ENCODE measurements at regions not wholly inside any gene's neighbourhood (a gene's known extent, or its start where the extent isn't known, plus 50 kb on each side); places are given as distances from the start of the nearest gene placed in this dataset.
"Not testable (repeated sequence)": the region's sequence is repeated elsewhere in the genome, so short reads cannot be mapped to it uniquely, and the experiment has no call there.

GRCh38 chr5:166784545-166785078 lies 1506.8 kb upstream of the WWC1 start:
- Mint-ChIP-seq H3K4me3 (no peak overlapping the region), H3K27me3 (ENCODE audit: low read depth in 3 of 3) (peaks cover 0 to 2% (median 0%) of the 10 kb centered on the region in 3 donors), H3K27ac (no peak overlapping the region), H3K4me1 (no peaks in the 10 kb centered on the region), H3K9me3 (peaks cover 3 to 43% (median 13%) of the 10 kb centered on the region in 6 donors), H3K36me3 (no peaks in the 10 kb centered on the region)
- no peak for DNase-seq

DNA sequence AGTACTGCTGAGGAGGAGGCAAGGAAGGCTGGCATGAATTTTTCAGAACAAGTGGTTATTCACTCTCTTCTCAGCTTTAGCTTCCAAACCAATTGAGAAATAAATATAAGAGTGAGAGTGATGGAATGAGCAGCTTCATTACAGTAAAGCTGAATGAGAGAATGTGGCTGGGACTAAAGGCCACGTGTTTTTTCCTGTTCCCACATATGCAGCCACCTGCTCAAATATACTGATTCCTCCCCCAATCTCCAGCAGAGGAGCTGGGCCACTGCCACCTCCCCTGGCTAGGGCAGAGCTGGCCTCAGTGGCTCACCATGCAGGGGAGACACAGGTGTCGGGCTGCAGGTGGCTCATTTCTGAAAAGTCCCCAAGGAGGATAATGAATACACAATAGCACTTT lies 1505.3 kb upstream of the WWC1 start:
- H3K27ac Mint-ChIP-seq, result no peak overlapping the region
- no peaks in the 10 kb centered on the region for H3K4me1 Mint-ChIP-seq
- DNase-seq, result no peak
- H3K36me3 Mint-ChIP-seq, result no peaks in the 10 kb centered on the region
- H3K9me3 Mint-ChIP-seq, result peaks cover 3 to 43% (median 16%) of the 10 kb centered on the region in 6 donors
- H3K27me3 Mint-ChIP-seq (ENCODE audit: low read depth in 3 of 3), result peaks cover 0 to 2% (median 0%) of the 10 kb centered on the region in 3 donors
- no peak overlapping the region for H3K4me3 Mint-ChIP-seq

DNA sequence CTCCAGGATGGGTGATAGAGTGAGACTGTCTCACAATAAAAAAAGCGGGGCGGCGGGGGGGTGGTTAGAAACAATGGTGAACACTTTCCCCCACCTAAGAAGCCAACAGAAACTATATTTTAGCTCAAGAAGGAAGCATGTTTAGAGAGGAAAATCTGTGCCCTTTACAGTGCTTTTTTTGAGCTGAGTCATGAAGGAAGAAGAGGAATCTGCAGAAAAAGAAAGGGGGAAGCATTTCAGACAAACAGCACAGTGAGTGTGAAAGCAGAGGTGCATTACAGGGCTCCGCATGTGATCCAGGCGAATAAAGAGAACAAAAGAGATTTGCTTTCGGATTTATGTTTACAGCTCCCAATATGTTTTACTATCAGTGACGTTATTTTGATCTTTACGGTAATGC lies 1504.6 kb upstream of the WWC1 start:
- Mint-ChIP-seq H3K27ac (no peak overlapping the region), H3K9me3 (peaks cover 3 to 43% (median 14%) of the 10 kb centered on the region in 6 donors), H3K4me1 (no peaks in the 10 kb centered on the region), H3K4me3 (no peak overlapping the region), H3K27me3 (ENCODE audit: low read depth in 3 of 3) (peaks cover 0 to 2% (median 1%) of the 10 kb centered on the region in 3 donors), H3K36me3 (no peaks in the 10 kb centered on the region)
- no peak for DNase-seq

DNA sequence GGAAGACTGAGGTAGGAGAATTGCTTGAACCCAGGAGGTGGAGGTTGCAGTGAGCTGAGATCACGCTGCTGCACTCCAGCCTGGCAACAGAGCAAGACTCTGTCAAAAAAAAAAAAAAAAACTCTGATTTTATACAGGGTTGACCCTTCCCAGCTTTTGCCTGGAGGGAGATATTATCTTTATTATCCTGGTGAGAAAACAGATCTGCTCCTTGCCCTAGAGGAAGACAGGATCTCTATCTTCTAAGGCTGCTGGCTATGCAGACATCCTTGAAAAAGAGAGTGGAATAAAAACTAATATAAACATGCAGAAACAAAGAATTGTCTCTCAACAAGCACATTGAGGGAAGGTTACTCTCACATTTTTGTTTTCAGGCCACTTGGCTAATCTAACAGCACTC lies 1503.4 kb upstream of the WWC1 start:
- Mint-ChIP-seq H3K27me3 (ENCODE audit: low read depth in 3 of 3) (peaks cover 0 to 2% (median 2%) of the 10 kb centered on the region in 3 donors), H3K9me3 (peaks cover 0 to 36% (median 15%) of the 10 kb centered on the region in 6 donors), H3K4me3 (no peak overlapping the region), H3K27ac (no peak overlapping the region), H3K4me1 (no peaks in the 10 kb centered on the region), H3K36me3 (no peaks in the 10 kb centered on the region)
- no peak for DNase-seq

DNA sequence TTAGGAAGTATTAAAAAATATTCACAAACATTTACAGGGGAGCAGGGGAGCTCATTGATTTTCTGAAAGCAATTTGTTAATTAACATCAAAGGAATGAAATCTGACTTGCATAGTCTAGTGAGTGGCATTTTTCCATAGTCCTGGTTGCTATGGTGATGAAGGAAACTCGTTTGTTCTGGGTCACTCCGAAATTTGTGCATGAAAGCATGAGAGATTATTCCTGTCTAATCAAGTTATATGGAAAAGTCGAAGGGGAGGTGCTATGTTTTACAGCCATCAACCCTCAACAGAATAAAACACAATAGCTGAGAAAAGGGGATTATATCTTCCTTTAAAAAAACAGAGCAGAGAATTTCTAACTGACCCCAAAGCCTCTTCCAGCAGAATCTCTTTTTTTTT lies 1495.7 kb upstream of the WWC1 start:
- peaks cover 0 to 3% (median 0%) of the 10 kb centered on the region in 3 donors for H3K27me3 Mint-ChIP-seq (ENCODE audit: low read depth in 3 of 3)
- H3K27ac Mint-ChIP-seq, result no peak overlapping the region
- H3K4me3 Mint-ChIP-seq, result no peak overlapping the region
- no peaks in the 10 kb centered on the region for H3K36me3 Mint-ChIP-seq
- H3K4me1 Mint-ChIP-seq, result no peaks in the 10 kb centered on the region
- H3K9me3 Mint-ChIP-seq, result peaks cover 2 to 28% (median 11%) of the 10 kb centered on the region in 6 donors
- DNase-seq, result no peak

GRCh38 chr5:166803058-166803457 lies 1488.4 kb upstream of the WWC1 start:
- Mint-ChIP-seq H3K36me3 (peaks cover 5 to 7% (median 6%) of the 10 kb centered on the region in 3 donors), H3K4me3 (no peak overlapping the region), H3K27me3 (ENCODE audit: low read depth in 3 of 3) (peaks cover 0 to 2% (median 0%) of the 10 kb centered on the region in 3 donors), H3K9me3 (peaks cover 20 to 61% (median 25%) of the 10 kb centered on the region in 6 donors), H3K27ac (no peak overlapping the region), H3K4me1 (no peaks in the 10 kb centered on the region)
- DNase-seq, result no peak

DNA sequence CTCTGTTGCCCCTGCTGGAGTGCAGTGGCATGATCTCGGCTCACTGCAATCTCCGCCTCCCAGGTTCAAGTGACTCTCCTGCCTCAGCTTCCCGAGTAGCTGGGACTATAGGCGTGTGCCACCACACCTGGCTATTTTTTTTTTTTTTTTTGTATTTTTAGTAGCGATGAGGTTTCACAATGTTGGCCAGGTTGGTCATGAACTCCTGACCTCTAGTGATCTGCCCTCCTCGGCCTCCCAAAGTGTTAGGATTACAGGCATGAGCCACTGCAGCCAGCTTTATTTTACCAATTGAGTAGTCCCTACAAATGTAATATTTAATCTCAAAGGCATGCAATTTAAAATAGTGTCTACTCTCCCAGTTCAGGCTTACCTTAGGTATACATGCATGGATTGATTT lies 1487.2 kb upstream of the WWC1 start:
- H3K4me1 Mint-ChIP-seq; H3K27ac Mint-ChIP-seq; H3K27me3 Mint-ChIP-seq (ENCODE audit: low read depth in 3 of 3); DNase-seq; H3K4me3 Mint-ChIP-seq; H3K36me3 Mint-ChIP-seq: not testable (repeated sequence)
- peaks cover 23 to 61% (median 30%) of the 10 kb centered on the region in 6 donors for H3K9me3 Mint-ChIP-seq

DNA sequence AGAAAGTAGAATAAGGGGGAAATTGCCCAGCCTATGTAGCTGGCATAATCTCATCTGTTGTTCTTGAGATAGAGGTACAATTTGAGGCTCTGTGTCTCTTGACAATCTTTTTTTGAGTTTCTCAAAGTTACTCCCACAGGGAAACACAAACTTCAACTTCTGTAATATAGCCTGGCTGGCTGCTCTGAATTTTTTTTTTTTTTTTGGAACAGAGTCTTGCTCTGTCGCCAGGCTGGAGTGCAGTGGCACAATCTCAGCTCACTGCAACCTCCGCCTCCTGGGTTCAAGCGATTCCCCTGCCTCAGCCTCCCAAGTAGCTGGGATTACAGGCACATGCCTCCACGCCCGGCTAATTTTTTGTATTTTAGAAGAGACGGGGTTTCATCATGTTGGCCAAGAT lies 1486.8 kb upstream of the WWC1 start:
- H3K27ac Mint-ChIP-seq; H3K4me3 Mint-ChIP-seq; DNase-seq; H3K36me3 Mint-ChIP-seq; H3K27me3 Mint-ChIP-seq (ENCODE audit: low read depth in 3 of 3); H3K4me1 Mint-ChIP-seq: not testable (repeated sequence)
- H3K9me3 Mint-ChIP-seq, result peaks cover 23 to 57% (median 31%) of the 10 kb centered on the region in 6 donors

DNA sequence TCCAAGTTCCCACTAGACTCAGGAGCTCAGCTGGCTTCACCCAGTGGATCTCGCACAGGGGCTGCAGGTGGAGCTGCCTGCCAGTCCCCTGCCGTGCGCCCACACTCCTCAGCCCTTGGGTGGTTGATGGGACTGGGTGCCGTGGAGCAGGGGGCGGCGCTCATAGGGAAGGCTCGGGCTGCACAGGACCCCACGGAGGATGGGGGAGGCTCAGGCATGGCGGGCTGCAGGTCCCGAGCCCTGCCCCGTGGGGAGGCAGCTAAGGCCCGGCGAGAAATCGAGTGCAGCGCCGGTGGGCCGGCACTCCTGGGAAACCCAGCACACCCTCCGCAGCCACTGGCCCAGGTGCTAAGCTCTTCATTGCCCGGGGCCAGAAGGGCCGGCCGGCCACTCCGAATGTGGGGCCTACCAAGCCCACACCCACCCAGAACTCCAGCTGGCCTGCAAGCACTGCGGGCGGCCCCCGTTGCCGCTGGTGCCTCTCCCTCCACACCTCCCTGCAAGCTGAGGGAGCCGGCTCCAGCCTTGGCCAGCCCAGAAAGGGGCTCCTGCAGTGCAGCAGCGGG lies 1481.3 kb upstream of the WWC1 start:
- peaks cover 30 to 67% (median 32%) of the 10 kb centered on the region in 6 donors for H3K9me3 Mint-ChIP-seq
- H3K36me3 Mint-ChIP-seq, result not testable (repeated sequence)

DNA sequence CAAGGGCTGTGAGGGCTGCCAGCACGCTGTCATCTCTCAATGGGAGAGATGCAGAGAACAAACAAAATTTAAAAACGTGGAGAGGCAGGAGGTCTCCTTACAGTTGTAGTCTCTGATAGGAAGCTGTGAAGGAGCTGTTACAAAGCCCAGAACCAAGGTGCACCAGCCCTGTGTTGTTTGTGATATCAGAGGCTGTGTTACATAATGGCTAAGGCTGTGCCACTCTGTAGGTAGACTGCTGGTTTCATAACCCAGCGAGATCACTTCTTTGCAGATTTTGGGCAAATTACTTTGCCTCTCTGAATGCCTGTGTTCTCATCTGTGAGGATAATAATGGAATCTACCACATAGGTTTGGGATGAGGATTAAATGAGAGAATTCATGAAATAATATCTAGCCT lies 1480.7 kb upstream of the WWC1 start:
- DNase-seq, result no peak
- Mint-ChIP-seq H3K4me3 (no peak overlapping the region), H3K27ac (no peak overlapping the region), H3K27me3 (ENCODE audit: low read depth in 3 of 3) (no peaks in the 10 kb centered on the region), H3K36me3 (peaks cover 4 to 7% (median 7%) of the 10 kb centered on the region in 3 donors), H3K4me1 (no peaks in the 10 kb centered on the region), H3K9me3 (peaks cover 26 to 62% (median 32%) of the 10 kb centered on the region in 6 donors)

More for the DNA sequence above, 1481.3 kb upstream of the WWC1 start:
- not testable (repeated sequence) for H3K4me3 Mint-ChIP-seq; H3K27ac Mint-ChIP-seq; DNase-seq; H3K27me3 Mint-ChIP-seq (ENCODE audit: low read depth in 3 of 3); H3K4me1 Mint-ChIP-seq

- H3K4me1 Mint-ChIP-seq, result no peaks in the 10 kb centered on the region
- peaks cover 0 to 38% (median 18%) of the 10 kb centered on the region in 6 donors for H3K9me3 Mint-ChIP-seq
- H3K27ac Mint-ChIP-seq, result no peak overlapping the region
These were observed 1468.1 kb upstream of the WWC1 start for GRCh38 chr5:166823360-166823759.

GRCh38 chr5:166834246-166834645 lies 1457.2 kb upstream of the WWC1 start:
- H3K27me3 Mint-ChIP-seq (ENCODE audit: low read depth in 3 of 3), result peaks cover 0 to 3% (median 0%) of the 10 kb centered on the region in 3 donors
- no peak for DNase-seq
- no peaks in the 10 kb centered on the region for H3K4me1 Mint-ChIP-seq
- H3K27ac Mint-ChIP-seq, result no peak overlapping the region
- no peaks in the 10 kb centered on the region for H3K36me3 Mint-ChIP-seq
- peaks cover 5 to 37% (median 21%) of the 10 kb centered on the region in 6 donors for H3K9me3 Mint-ChIP-seq
- H3K4me3 Mint-ChIP-seq, result no peak overlapping the region

More at GRCh38 chr5:166823360-166823759, 1468.1 kb upstream of the WWC1 start:
- Mint-ChIP-seq H3K27me3 (ENCODE audit: low read depth in 3 of 3) (no peaks in the 10 kb centered on the region), H3K4me3 (no peak overlapping the region), H3K36me3 (no peaks in the 10 kb centered on the region)
- DNase-seq, result no peak

DNA sequence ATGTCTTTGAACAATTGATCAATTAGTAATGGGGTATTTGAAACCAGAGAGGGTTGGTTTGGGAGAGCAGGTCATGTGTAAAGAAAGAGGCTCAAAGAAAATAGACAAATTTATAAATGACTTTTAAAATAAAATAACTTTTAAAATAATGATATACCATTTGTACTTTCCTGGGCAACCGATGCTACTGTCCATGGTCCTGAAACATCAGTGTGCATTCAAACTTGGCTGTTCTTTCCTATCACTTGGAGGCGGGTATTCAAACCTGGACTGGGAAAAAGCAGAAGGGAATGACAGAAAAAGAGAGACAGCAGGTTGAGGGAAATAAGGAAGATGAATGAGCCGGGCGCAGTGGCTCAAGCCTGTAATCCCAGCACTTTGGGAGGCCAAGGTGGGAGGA lies 1446.4 kb upstream of the WWC1 start:
- no peak overlapping the region for H3K27ac Mint-ChIP-seq
- H3K36me3 Mint-ChIP-seq, result peaks cover 0 to 6% (median 0%) of the 10 kb centered on the region in 3 donors
- H3K4me3 Mint-ChIP-seq, result no peak overlapping the region
- no peak for DNase-seq
- no peaks in the 10 kb centered on the region for H3K4me1 Mint-ChIP-seq
- peaks cover 0 to 1% (median 0%) of the 10 kb centered on the region in 3 donors for H3K27me3 Mint-ChIP-seq (ENCODE audit: low read depth in 3 of 3)
- H3K9me3 Mint-ChIP-seq, result peaks cover 11 to 66% (median 26%) of the 10 kb centered on the region in 6 donors

DNA sequence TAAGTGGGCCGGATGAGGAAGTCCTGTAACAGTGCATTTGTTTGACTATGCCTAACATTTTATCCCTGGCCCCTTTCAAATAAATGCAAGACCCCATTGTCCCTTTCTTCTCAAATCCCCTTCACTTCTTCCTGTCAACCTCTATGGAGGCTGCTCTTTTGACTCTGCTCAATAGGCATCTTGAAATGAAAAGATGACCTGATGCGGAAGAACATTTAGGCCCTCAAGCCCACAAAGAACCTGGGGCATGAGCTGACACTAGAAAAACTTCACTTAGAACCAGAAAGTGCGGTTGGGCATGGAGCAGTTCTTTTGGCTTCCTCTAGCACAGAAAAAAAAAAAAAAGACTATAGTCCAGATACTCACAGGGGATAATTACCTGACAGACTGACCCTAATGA lies 1434.7 kb upstream of the WWC1 start:
- Mint-ChIP-seq H3K27me3 (ENCODE audit: low read depth in 3 of 3) (peaks cover 0 to 2% (median 0%) of the 10 kb centered on the region in 3 donors), H3K4me3 (no peak overlapping the region), H3K4me1 (no peaks in the 10 kb centered on the region), H3K36me3 (no peaks in the 10 kb centered on the region), H3K9me3 (peaks cover 3 to 28% (median 15%) of the 10 kb centered on the region in 6 donors), H3K27ac (no peak overlapping the region)
- DNase-seq, result no peak

DNA sequence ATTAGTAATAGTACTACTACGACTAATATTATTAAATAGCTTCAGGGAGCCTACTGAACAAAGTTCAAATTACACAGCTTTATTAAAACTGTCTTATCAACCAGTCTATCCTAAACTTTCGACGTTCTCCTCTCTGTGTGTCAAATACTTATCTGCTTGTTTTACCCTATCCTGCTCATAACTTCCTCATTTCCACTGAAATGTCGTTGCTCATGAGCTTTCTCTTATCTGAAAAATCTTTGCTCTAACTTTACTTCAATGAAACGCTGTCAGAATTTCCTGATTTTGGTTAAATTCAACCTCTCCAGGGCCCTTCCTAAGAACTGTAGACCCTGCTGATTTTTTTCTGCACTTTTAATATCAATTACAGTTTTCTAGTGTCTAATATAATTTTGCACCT lies 1431.0 kb upstream of the WWC1 start:
- Mint-ChIP-seq H3K4me3 (no peak overlapping the region), H3K4me1 (no peaks in the 10 kb centered on the region), H3K36me3 (no peaks in the 10 kb centered on the region), H3K27me3 (ENCODE audit: low read depth in 3 of 3) (peaks cover 0 to 2% (median 1%) of the 10 kb centered on the region in 3 donors), H3K27ac (no peak overlapping the region), H3K9me3 (peaks cover 0 to 25% (median 18%) of the 10 kb centered on the region in 6 donors)
- no peak for DNase-seq
